Lung microvascular endothelial cell (primary cell): ENCODE measurements at regions not wholly inside any gene's neighbourhood (a gene's known extent, or its start where the extent isn't known, plus 50 kb on each side); places are given as distances from the start of the nearest gene placed in this dataset.

Experiments used
- DNase-seq, 2 donors: peaks; one replicate each; pipeline versions ENCODE4 v3.0.0 to v3.0.0-alpha.2; 2010; ENCODE audit warnings: low read depth in 2 of 2

DNA sequence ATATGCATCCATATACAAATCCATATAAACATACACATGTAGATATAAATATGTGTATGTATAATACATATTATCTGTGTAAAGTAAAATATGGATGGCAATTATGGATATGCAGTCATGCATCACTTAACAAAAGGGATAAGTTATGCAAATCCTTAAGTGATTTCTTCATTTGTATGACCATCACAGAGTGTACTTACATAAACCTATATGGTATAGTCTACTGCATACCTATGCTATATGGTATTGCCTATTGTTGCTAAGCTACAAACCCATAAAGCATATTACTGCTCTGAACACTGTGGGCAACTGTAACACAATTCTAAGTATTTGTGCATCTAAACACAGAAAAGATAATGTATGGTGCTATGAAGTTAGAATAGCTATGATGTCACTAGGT, 227.2 kb downstream of the SLC6A15 start:
- DNase-seq: no peak

DNA sequence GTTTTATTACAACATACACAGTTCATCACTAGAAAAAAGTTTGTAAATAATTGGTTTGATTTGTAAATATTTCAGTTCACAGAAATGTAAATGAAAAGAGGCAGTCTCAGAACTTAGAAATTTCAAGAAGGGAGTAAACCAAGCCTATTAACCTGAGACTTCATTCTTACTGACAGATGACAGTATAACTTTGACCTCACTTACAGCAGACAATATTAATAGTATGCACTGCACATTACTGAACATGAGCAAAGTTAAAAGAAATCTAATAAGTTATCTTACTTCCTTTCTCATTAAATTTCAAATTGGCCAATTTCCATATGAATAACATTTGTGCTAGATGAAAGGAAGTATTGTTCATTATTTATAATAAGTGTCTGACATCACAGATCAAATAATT, 235.8 kb downstream of the SLC6A15 start:
- no peak for DNase-seq

DNA sequence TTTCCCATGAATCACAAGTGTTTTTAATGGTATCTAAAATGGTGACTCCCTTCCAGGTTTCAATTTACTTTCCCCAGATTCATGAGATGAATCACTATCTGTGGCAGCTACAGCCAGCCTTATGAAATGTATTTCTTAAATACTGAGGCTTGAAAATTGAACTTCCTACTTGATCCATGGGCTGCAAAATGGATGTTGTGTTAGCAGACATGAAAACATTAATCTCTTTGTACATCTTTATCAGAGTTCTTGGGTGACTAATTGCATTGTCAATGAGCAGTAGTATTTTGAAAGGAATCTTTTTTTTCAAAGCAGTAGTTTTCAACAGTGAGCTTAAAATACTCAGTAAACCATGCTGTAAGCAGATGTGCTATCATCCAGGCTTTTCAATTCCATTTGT, 250.8 kb downstream of the SLC6A15 start:
- no peak for DNase-seq

DNA sequence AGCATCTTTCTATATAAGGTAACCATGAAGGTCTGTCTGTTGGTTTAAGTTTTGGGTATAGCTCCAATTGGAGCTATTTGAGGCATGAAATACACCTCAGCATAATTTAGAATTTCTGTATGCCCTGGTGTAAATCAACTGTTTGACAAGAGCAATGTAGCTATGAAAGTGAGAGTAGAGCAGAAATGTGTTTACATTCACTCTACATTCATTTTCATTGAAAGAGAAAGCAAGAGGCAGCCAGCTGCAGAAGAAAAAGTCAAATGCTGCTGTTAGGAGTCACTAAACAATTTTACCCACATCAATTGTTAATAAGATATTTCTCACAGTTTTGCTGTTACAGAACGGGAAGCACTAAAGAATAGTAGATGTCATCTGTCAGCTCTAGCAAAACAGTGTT, 252.5 kb downstream of the SLC6A15 start:
- no peak for DNase-seq

DNA sequence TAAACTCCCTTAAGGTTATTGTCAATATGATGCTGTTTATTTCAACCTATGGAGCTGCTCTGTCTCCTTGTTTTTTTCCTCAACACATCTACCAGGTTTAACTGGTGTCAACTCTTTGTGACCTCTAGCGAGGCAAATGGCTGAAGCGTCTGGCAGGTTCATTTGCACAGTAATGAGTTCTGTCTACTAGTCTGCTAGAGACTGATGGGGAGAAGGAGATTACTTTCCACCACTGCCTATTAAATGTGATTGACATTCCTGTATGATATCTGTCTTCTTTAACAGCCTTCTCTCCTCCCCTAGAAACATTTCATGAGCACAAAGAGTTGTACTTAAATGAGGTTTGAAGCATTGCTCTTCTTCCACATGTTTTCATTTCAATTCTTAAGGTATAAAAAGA, 253.7 kb downstream of the SLC6A15 start:
- DNase-seq: no peak

DNA sequence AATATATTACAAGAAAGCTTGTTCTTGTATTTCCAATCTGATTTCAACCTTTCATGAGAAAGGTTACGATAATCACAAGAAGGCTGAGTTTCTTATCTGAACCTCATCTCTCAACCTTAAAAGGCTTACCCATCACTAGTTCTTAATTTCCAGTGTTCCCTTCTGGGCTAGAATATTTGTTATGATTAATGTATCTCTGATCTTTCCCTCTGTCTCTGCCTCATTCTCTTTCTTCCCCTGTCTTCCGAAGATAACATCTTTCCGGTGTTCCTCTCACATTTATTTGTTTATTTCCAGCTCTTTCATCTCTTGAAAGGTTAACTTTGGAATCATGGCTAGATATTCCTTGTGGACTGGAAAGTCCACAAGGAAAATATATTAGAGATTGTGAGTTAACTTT, 255.9 kb downstream of the SLC6A15 start:
- no peak for DNase-seq

DNA sequence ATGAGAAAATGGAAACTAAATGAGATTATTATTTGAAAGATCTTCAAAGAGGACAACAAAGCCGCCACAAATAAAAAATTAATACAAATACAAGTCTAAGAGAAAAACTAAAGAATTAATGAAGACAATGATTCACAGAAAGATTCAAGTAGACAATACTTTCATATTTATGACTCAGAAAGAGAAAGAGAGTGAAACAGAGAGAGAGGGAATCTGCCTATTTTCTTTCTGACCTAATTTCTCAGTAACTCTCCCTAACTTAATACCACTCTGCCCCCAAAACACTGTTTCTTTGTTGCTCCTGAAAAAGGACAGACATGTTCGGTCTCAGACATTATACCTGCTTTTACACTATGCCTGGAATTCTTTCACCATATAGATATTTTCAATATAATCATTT, 259.1 kb downstream of the SLC6A15 start:
- DNase-seq: no peak

DNA sequence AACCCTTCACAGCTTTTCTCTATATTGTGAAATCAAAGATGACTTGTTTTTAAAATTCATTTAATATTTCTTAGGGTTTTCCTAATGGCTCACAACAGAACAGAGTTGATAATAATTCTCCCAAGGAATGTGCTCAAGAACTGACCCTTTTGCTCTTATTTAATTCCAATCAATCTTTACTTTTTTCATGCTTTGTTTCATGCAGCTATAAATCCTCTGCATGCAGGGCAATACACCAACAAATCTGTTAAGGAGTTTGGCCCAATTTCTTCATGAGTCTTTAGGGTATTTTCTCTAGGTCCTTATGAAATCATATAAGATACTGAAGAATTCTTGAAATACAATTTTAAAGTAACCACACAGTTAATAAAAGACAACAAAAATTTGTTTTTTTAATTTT, 264.2 kb downstream of the SLC6A15 start:
- DNase-seq: no peak

DNA sequence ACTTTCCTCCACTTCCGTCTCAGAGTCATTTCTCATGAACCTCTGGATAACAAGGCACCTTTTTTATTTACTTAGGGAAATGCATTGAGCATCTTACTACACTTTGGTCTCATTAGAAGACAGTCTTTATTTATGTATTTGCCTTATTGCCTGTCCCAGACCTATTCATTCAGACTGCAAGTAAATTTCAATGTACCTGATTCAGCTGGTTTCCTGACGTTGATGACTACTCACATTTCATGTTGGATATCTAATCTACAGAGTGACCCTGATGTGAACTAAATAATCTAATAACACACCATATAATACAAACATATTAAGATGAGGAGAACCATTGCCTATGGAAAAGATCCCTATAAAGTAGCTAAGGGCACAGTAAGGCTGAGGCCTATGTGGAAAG, 267.7 kb downstream of the SLC6A15 start:
- DNase-seq: no peak

DNA sequence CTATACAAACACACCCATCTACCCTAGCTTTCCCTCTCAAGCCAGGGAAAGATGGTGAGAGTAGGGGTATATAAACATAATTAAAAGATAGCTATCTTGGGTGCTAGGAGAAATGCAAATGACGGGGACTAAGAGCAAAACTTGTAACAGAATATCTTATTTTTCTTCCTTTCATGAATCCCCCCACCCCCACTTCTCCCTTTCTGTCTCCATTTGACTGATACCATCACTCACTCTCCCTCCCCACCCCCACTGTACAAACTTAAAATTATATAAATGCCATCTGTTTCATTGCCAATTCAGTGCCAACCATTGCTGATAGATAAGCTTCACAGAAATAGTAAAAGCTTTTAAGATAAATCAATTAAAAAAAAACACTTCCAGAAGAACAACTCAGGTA, 268.6 kb downstream of the SLC6A15 start:
- no peak for DNase-seq

DNA sequence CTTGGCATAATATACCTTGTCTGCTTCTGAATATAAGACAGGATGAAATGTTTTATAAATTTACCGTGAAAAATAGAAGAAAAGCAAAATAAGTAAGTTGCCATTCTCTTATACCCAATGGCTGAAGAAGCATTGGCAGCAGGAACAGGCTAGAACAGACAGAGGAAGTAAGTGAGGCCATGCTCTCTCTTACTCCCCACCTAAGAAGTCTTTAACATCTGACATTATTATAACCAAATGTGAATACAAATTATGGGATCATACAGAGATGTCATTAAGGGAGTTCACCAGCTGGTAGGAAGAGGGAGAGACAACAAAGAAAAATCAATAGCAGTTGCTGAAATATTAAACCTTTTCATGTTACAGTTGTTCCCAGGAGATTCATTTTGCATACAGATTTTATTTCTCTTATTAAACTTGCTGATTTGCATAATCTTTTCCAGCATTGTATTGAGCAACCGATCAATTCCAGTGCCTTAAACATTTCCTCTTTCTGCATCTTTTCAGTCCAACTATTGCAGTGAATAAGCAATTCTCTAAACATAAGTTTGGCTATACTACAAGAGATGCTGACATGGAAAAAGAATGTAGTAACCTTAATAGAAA, 270.6 kb downstream of the SLC6A15 start:
- DNase-seq: no peak

DNA sequence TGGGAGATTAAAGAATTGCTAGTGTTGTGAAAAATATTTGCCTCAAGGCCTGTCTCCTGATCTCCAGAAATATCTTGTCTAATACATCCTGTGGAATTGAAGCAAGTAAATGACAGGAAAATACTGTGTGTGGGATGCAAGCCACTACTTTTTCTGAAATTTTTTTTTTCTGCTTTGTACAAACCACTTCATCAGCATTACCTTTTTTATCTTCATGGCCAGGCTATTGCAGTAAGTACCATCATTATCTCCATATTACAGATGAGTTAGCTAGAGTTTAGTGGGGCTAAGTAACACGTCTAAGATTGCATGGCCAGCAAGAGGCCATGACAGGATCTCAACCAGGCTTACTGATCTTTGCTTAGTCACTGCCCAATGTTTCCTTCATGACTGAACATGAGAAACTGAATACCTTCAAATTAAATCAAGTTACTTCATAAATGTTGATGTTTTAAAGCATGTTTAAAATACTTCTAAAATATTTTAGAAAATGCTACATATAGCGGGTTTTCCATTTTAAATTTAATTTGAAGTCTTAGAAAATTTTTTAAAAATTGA, 273.7 kb downstream of the SLC6A15 start:
- DNase-seq: no peak

DNA sequence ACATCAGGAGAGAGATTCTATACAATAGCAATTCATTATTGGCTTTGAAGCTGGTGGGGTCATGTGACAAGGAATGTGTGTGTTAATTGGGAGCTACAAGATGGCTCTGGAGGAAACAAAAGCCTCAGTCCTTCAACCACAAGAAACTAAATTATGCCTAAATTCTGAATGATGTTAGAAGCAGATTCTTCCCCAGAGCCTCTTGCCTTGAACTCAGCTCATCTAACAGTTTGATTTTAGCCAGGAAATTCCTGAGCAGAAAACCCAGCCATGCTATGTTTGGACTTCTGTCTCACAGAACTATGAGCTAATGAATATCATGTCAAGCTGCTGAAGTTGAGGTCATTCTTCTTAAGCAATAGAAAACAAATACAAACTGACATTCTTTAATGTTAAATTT, 274.7 kb downstream of the SLC6A15 start:
- DNase-seq: no peak

DNA sequence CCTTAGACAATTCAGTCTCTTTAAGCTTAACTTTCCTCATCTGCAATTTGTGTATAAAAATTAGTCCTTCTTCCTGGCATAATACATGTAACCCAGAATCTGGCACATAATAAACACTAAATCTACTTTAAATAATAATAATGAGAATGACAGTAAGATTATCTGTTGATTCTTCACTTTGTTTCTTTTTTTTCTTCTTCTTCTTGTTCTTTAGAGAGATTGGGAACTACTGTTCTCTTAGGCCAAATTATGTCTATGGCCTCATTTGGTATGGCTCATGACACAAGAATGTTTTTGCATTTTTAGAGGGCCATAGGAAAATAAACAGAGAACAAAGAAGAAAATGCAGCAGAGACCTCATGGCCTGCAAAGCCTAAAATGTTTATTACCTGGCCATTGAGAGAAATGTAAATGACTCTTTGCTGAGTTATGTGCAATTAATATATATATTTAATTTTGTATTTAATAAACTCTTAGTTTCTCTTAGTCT, 275.8 kb downstream of the SLC6A15 start:
- DNase-seq: no peak

DNA sequence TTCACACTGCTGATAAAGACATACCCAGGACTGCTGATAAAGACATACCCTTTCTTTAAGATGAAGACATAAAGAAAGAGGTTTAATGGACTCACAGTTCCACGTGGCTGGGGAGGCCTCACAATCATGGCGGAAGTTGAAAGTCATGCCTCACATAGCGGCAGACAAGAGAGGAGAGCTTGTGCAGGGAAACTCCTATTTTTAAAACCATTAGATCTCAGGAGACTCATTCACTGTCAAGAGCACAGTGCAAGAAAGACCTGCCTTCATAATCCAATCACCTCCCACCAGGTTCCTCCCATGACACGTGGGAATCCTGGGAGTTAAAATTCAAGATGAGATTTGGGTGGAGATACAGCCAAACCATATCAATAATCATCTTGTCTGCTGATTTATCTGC, 278.1 kb downstream of the SLC6A15 start:
- DNase-seq: no peak

DNA sequence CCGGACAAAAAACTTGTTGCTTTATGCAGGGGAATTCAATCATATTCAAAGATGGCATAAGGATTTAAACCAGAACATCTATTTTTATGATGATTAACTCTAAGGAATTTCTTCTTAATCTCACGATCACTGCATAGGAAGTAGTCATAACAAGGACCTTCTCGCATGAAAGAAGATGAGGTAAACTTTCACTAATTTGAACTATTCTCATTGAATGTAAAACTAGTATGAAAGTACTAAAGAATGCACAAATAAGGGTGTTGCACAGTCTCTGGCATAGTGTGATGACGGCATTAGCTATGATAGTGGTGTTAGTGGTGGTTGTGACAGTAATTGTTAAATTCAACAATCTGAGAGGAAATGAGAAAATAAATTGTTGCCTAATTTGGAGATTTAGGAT, 280.0 kb downstream of the SLC6A15 start:
- DNase-seq: no peak

DNA sequence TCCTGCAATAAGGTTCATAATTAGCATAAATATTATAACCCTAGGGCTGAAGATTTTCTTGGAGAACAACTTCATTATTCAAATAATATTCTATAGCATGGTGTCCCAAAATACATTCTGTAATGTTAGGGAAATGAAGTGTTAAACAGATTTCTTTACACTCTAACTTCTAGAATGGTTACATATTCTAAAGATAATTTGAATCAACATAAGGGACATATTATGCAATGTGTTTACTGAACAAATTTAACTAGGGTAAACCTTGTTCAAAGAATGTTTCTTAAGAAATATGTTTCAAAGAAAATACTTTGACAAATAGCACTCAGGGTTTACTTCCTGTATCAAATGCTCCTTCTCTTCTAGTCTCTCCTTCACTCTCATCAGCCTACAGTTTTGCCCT, 281.6 kb downstream of the SLC6A15 start:
- no peak for DNase-seq

DNA sequence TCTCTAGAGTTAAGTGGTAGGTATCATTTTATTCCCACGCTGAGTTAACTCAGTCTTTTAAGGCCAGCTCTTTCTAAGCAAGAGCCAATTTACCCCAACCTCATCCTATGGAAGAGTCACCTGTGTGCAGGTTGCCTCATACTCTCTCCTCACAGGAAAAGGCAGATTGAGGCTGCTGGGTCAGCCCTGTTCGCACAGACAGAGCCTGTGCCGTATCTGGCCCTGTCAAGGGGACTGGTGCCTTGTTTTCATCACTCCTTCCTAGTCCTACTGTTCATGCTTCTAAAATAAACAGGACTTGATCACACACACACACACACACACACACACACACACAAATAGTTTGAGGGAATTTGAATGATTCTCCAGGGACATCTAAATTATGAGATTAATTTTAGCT, 285.0 kb downstream of the SLC6A15 start:
- DNase-seq: no peak

DNA sequence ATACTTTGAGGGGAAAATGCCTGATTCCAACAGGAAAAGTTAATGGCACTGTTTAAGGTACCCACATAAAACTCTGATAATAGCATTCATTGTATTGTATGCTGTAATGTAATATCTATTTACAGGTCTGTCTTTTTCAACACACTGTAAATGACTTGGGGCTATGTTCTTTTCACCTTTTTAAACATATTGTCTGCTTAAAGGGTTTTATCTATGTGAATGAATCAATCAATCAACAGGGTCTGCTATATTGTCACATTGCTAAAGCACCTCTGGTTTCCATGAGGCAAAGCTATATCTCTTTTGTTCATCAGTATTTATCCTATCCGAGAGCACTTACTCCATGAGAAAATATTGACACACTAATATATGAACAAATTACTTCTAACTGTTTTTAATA, 288.0 kb downstream of the SLC6A15 start:
- DNase-seq: no peak

DNA sequence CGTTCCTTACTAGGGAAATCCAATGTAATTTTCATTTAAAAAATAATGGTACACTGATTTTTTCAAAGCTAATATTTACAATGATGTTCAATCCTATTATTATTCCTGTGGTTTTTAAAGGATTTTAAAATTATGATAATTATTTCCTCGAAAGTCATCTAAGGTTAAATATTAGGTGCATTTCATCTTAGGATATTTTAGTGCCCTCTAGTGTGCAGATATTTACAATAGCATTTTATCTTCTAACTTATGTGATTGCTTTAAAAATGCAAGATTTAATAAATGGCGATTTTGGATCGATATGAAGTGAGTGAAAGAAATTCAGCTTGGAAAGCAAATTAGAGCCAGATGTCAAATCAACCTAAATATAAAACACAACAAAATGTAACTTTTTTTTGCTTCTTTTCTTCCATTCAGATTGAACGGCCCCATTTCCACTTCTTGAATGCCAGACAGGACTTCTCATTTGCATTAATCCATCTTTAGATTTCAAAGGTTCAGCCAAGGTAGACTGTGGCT, 293.5 kb downstream of the SLC6A15 start:
- DNase-seq: no peak

DNA sequence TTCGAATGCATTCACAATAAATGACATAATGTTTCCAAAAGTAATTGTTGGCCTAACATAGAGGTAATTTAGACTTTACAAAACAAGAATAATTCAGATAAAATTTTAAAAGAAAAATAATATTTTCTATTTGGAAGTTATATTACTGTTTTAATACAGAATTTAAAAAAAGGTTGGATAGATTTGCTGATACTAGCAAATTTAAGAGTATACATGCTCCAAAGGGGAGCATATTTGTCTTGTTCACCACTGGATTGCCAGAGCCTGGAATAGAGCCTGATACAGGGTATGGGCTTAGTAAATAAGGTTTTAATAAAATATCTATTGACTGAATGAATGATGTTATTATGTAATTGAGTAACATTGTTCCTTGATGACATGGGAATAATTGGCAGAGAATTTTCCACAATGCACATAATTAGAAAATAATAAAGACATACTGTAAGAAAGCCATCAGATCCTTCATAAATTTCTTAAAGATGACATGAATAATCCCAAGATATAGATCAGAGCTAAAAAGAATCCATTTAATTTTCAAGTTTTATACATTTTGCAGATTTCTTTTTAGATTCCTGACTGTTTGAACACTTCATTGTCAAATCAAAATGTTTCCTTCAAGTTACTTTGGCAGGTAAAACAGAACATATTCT, 305.3 kb downstream of the SLC6A15 start:
- DNase-seq: no peak

DNA sequence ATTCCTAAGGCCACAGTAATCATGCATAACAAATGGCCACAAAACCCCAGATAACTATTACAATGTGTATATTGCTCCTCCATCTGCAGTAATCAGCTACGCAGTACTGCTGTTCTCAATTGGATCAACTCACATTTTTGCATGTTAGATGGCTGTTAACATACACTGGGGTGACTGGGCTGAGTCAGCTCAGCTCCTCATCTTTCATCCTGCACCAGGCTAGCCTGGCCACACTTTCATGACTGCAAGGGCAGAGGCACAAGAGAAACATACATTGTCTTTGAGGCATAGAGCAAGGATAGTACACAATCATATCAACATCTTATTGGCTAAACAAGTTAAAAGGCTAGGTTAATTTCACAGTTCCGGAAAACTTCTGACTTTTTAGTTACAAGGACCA, 306.6 kb downstream of the SLC6A15 start:
- DNase-seq: no peak

DNA sequence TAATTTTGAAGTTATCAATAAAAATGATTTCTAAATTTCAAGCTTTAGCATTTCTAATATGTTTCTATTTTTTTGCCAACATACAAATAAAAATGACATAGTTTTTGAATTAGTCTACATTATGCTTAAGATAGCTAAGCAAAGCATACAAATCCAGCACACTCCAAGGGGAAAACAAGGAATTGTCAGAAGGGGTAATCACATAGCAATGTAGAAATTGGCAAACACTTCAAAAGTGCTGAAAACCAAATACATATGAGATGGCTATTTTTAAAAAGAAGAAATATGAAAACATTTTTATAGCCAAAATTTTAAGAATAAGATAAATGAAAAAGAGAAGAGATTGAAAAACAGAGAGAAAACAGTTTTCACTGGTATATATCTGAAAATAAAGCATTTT, 308.0 kb downstream of the SLC6A15 start:
- no peak for DNase-seq
